Mesenchymal stem cell (in vitro differentiated cells and primary cell): ENCODE measurements at regions not wholly inside any gene's neighbourhood (a gene's known extent, or its start where the extent isn't known, plus 50 kb on each side); places are given as distances from the start of the nearest gene placed in this dataset.
"Not testable (repeated sequence)": the region's sequence is repeated elsewhere in the genome, so short reads cannot be mapped to it uniquely, and the experiment has no call there.

ENCODE experiments used
- DNase-seq: peaks from one replicate; pipeline ENCODE4 v3.0.0-alpha.2; 2013
- H2AFZ ChIP-seq: one replicate; pipeline ENCODE4 v1.6.1; 2013; ENCODE audit warnings: low read depth, mild to moderate bottlenecking, control low read depth, inconsistent platforms, low read length, moderate library complexity
- H2AK5ac ChIP-seq: 2 replicates; pipeline ENCODE4 v1.6.1; 2013; ENCODE audit warnings: low read length, moderate library complexity, mild to moderate bottlenecking, inconsistent platforms; ENCODE audit not compliant: severe bottlenecking
- H2BK120ac ChIP-seq: one replicate; pipeline ENCODE4 v1.6.1; 2013; ENCODE audit warnings: low read depth, mild to moderate bottlenecking, inconsistent platforms, low read length, moderate library complexity
- H2BK12ac ChIP-seq, 2 experiments: one replicate each; pipeline ENCODE4 v1.6.1; 2013; ENCODE audit warnings: inconsistent platforms in 2 of 2, low read length in 2 of 2, mild to moderate bottlenecking in 2 of 2, moderate library complexity in 2 of 2, control low read depth in 1 of 2
- H2BK15ac ChIP-seq: one replicate; pipeline ENCODE4 v1.6.1; 2013; ENCODE audit warnings: mild to moderate bottlenecking, low read depth, inconsistent platforms; ENCODE audit not compliant: poor library complexity, severe bottlenecking
- H2BK5ac ChIP-seq: 2 replicates; pipeline ENCODE4 v1.6.1; 2013; ENCODE audit warnings: low read depth, mild to moderate bottlenecking, low read length, control low read depth, inconsistent platforms; ENCODE audit not compliant: poor library complexity, severe bottlenecking
- H3K14ac ChIP-seq, 2 experiments: one replicate each; pipeline ENCODE4 v1.6.1; 2013; ENCODE audit warnings: inconsistent platforms in 2 of 2, low read length in 2 of 2, control low read depth in 1 of 2, mild to moderate bottlenecking in 1 of 2, moderate library complexity in 1 of 2
- H3K18ac ChIP-seq, 2 experiments: one replicate each; pipeline ENCODE4 v1.6.1; 2013; ENCODE audit warnings: inconsistent platforms in 2 of 2, low read length in 2 of 2, control low read depth in 1 of 2, low read depth in 1 of 2, mild to moderate bottlenecking in 1 of 2
- H3K23ac ChIP-seq, 2 experiments: one replicate each; pipeline ENCODE4 v1.6.1; 2013; ENCODE audit warnings: inconsistent platforms in 2 of 2, low read length in 2 of 2, mild to moderate bottlenecking in 2 of 2, moderate library complexity in 2 of 2, control low read depth in 1 of 2
- H3K27ac ChIP-seq: 2 replicates; pipeline ENCODE4 v1.5.1; 2013; ENCODE audit warnings: mild to moderate bottlenecking, moderate library complexity, low read length, control low read depth, inconsistent platforms; ENCODE audit not compliant: poor library complexity, severe bottlenecking
- H3K27me3 ChIP-seq, 2 experiments: 2 replicates each; pipeline versions ENCODE4 v1.6.1 to v1.7.0; 2013; ENCODE audit warnings: low read length in 2 of 2, mild to moderate bottlenecking in 2 of 2, moderate library complexity in 2 of 2, control low read depth in 1 of 2, inconsistent platforms in 1 of 2; ENCODE audit not compliant: control insufficient read depth in 1 of 2, insufficient read depth in 1 of 2
- H3K36me3 ChIP-seq, 2 experiments: 2 replicates each; pipeline versions ENCODE4 v1.6.1 to v1.7.0; 2013; ENCODE audit warnings: low read length in 2 of 2, control low read depth in 1 of 2, inconsistent platforms in 1 of 2, low read depth in 1 of 2, mild to moderate bottlenecking in 1 of 2; ENCODE audit not compliant: insufficient read depth in 2 of 2, control insufficient read depth in 1 of 2
- H3K4ac ChIP-seq, 2 experiments: one replicate each; pipeline ENCODE4 v1.6.1; 2013; ENCODE audit warnings: inconsistent platforms in 2 of 2, low read length in 2 of 2, mild to moderate bottlenecking in 2 of 2, moderate library complexity in 2 of 2, control low read depth in 1 of 2, low read depth in 1 of 2
- H3K4me1 ChIP-seq: 2 replicates; pipeline ENCODE4 v1.6.1; 2013; ENCODE audit warnings: low read depth, low read length, control low read depth; ENCODE audit not compliant: control insufficient read depth, insufficient read depth
- H3K4me2 ChIP-seq: 2 replicates; pipeline ENCODE4 v1.6.1; 2013; ENCODE audit warnings: low read length, mild to moderate bottlenecking, inconsistent platforms; ENCODE audit not compliant: poor library complexity, severe bottlenecking
- H3K4me3 ChIP-seq, 2 experiments: 2 replicates each; pipeline versions ENCODE4 v1.5.1 to v1.7.0; 2013; ENCODE audit warnings: low read length in 2 of 2, mild to moderate bottlenecking in 2 of 2, control low read depth in 1 of 2, low read depth in 1 of 2; ENCODE audit not compliant: insufficient read depth in 1 of 2
- H3K79me1 ChIP-seq: replicated peaks from 2 replicates; pipeline ENCODE4 v1.6.1; 2013; ENCODE audit warnings: mild to moderate bottlenecking, control low read depth, low read length, inconsistent platforms; ENCODE audit not compliant: poor library complexity, severe bottlenecking
- H3K9ac ChIP-seq: 2 replicates; pipeline ENCODE4 v1.7.0; 2013; ENCODE audit warnings: mild to moderate bottlenecking, low read length, moderate library complexity
- H3K9me3 ChIP-seq: 2 replicates; pipeline ENCODE4 v1.7.0; 2013; ENCODE audit warnings: mild to moderate bottlenecking, low read length; ENCODE audit not compliant: control insufficient read depth
- H4K8ac ChIP-seq: one replicate; pipeline ENCODE4 v1.6.1; 2013; ENCODE audit warnings: inconsistent platforms, mild to moderate bottlenecking, low read length, moderate library complexity
- H4K91ac ChIP-seq: one replicate; pipeline ENCODE4 v1.6.1; 2013; ENCODE audit warnings: mild to moderate bottlenecking, low read length, inconsistent platforms
- WGBS: methylation state at CpG from one replicate; pipeline ENCODE4 v1.1.7; 2013; ENCODE audit warnings: mixed read lengths; 5-methylcytosine and 5-hydroxymethylcytosine counted together

GRCh38 chr13:86907156-86907555, 764.0 kb upstream of the SLITRK5 start:
- no peaks in the 10 kb centered on the region for H3K4me1 ChIP-seq
- peak; percentile 62 for DNase-seq
- no peak overlapping the region for H2BK5ac ChIP-seq
- no peak overlapping the region for H4K91ac ChIP-seq
- no CpG with 5 or more reads among the region's 2 CpGs for WGBS
- H3K4me2 ChIP-seq = no peak overlapping the region
- no peaks in the 10 kb centered on the region for H3K9me3 ChIP-seq
- no peaks in the 10 kb centered on the region for H3K36me3 ChIP-seq
- no peak overlapping the region for H3K4me3 ChIP-seq
- H3K4ac ChIP-seq = no peak overlapping the region
- no peak overlapping the region for H2BK120ac ChIP-seq
- H3K79me1 ChIP-seq = no peaks in the 10 kb centered on the region
- H3K27ac ChIP-seq = no peak overlapping the region
- no peak overlapping the region for H3K23ac ChIP-seq
- no peak overlapping the region for H3K9ac ChIP-seq
- no peak overlapping the region for H3K18ac ChIP-seq
- no peak overlapping the region for H2BK12ac ChIP-seq
- H3K14ac ChIP-seq = no peak overlapping the region
- H2AFZ ChIP-seq = no peak overlapping the region
- H4K8ac ChIP-seq = no peak overlapping the region
- no peak overlapping the region for H2BK15ac ChIP-seq
- H2AK5ac ChIP-seq = no peak overlapping the region
- no peaks in the 10 kb centered on the region for H3K27me3 ChIP-seq

- WGBS = 88% methylated on average over 6 of the region's 6 CpGs
- Histone ChIP-seq H2BK15ac (no peak overlapping the region), H4K8ac (no peak overlapping the region), H3K4me2 (no peak overlapping the region), H3K27ac (no peak overlapping the region), H3K9ac (no peak overlapping the region), H3K9me3 (no peaks in the 10 kb centered on the region), H3K27me3 (no peaks in the 10 kb centered on the region), H4K91ac (no peak overlapping the region), H3K23ac (peak overlapping the region in 1 of 2 experiments; percentile 70), H3K4me3 (no peak overlapping the region), H3K36me3 (no peaks in the 10 kb centered on the region), H2BK5ac (no peak overlapping the region), H3K14ac (peak overlapping the region in 1 of 2 experiments; percentile 35), H2BK120ac (no peak overlapping the region), H2AK5ac (no peak overlapping the region), H3K4ac (no peak overlapping the region), H3K18ac (peak overlapping the region in 1 of 2 experiments; percentile 55), H3K4me1 (no peaks in the 10 kb centered on the region), H2BK12ac (peak overlapping the region in 1 of 2 experiments; percentile 83), H2AFZ (no peak overlapping the region), H3K79me1 (no peaks in the 10 kb centered on the region)
- DNase-seq = no peak
Measured at GRCh38 chr13:86909318-86909717, 761.9 kb upstream of the SLITRK5 start.

GRCh38 chr13:86914757-86915156, 756.4 kb upstream of the SLITRK5 start:
- Histone ChIP-seq H4K91ac (no peak overlapping the region), H3K14ac (no peak overlapping the region), H3K27ac (no peak overlapping the region), H3K23ac (no peak overlapping the region), H3K4me3 (no peak overlapping the region), H3K79me1 (no peaks in the 10 kb centered on the region), H3K4me1 (no peaks in the 10 kb centered on the region), H2BK15ac (no peak overlapping the region), H2BK120ac (no peak overlapping the region), H3K36me3 (no peaks in the 10 kb centered on the region), H3K9me3 (no peaks in the 10 kb centered on the region), H2AK5ac (no peak overlapping the region), H3K4me2 (no peak overlapping the region), H4K8ac (no peak overlapping the region), H2BK5ac (no peak overlapping the region), H2BK12ac (no peak overlapping the region), H3K18ac (no peak overlapping the region), H3K27me3 (no peaks in the 10 kb centered on the region), H3K9ac (no peak overlapping the region), H2AFZ (no peak overlapping the region), H3K4ac (no peak overlapping the region)
- DNase-seq = no peak
- WGBS = 91% methylated on average over 4 of the region's 5 CpGs

- not testable (repeated sequence) for H3K9me3 ChIP-seq, H4K91ac ChIP-seq, H2BK120ac ChIP-seq, H2BK12ac ChIP-seq, H4K8ac ChIP-seq, H2AFZ ChIP-seq, H3K4ac ChIP-seq, H3K14ac ChIP-seq, H2AK5ac ChIP-seq, DNase-seq, H3K23ac ChIP-seq, H3K4me3 ChIP-seq, H3K79me1 ChIP-seq, H3K36me3 ChIP-seq, H3K4me1 ChIP-seq, H3K9ac ChIP-seq, H3K27me3 ChIP-seq, H3K18ac ChIP-seq, H2BK15ac ChIP-seq, H3K27ac ChIP-seq, H3K4me2 ChIP-seq
- peak overlapping the region; percentile 31 for H2BK5ac ChIP-seq
- 100% methylated on average over 10 of the region's 10 CpGs for WGBS
Measured at GRCh38 chr13:86917438-86917837, 753.7 kb upstream of the SLITRK5 start.
